ENCODE measurements at regions not wholly inside any gene's neighbourhood (a gene's known extent, or its start where the extent isn't known, plus 50 kb on each side); places are given as distances from the start of the nearest gene placed in this dataset.

DNA sequence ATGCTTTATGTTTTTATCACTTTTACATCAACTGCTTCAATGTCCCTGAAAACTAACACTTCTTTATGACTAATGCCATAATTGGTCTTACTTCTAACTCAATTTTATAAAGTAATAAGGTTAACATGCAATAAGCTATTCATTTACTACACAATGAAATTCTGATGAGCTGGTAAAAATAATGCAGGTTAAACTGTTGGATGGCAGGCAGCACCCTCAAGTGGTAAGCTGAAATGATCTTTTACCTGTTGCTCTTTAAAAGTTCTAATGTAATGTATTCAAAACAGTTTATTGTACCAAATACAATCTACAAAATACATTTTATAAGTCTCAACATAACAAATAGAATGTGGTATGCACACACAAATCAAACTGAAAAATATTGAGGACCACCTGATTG lies 1280.3 kb downstream of the CDH8 start:
- Histone ChIP-seq H3K4me1 (ENCODE audit: control insufficient read depth in 1 of 2, insufficient read depth in 2 of 2, low read length in 2 of 2) (no peaks in the 10 kb centered on the region), H3K9me3 (ENCODE audit: control insufficient read depth in 1 of 2, low read length in 2 of 2) (peaks cover 0 to under 1% of the 10 kb centered on the region in 2 donors), H3K27me3 (ENCODE audit: control insufficient read depth in 1 of 2, insufficient read depth in 2 of 2, low read length in 2 of 2) (no peaks in the 10 kb centered on the region), H3K36me3 (ENCODE audit: control insufficient read depth in 1 of 2, insufficient read depth in 2 of 2, low read length in 2 of 2) (no peaks in the 10 kb centered on the region), H3K4me3 (ENCODE audit: low read depth in 1 of 2, low read length in 2 of 2) (no peak overlapping the region), H3K9ac (ENCODE audit: low read depth in 1 of 2, low read length in 2 of 2) (no peak overlapping the region), H3K27ac (ENCODE audit: low read depth, low read length) (no peak overlapping the region)

DNA sequence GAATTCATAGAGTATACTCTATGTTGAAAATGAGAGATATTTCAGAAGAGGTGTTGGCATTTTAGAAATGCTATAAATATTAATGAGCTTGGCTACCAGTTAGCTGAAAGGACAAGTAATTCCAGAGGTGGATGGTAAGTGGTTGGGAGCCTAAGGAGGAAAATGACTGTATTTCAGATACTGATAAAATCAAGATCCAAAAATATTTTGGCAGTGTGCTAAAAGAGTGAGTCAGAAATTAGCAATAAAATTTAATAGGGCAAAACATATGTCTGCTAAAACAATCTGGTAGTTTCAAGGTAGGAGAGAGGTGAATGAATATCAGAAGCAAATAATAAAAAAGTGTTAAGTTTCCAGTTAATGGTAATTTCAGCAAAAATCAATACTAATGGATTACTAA lies 1287.9 kb downstream of the CDH8 start:
- H3K4me1 ChIP-seq (ENCODE audit: control insufficient read depth in 1 of 2, insufficient read depth in 2 of 2, low read length in 2 of 2) = no peaks in the 10 kb centered on the region
- no peak overlapping the region for H3K9ac ChIP-seq (ENCODE audit: low read depth in 1 of 2, low read length in 2 of 2)
- no peaks in the 10 kb centered on the region for H3K36me3 ChIP-seq (ENCODE audit: control insufficient read depth in 1 of 2, insufficient read depth in 2 of 2, low read length in 2 of 2)
- H3K27ac ChIP-seq (ENCODE audit: low read depth, low read length) = no peak overlapping the region
- H3K27me3 ChIP-seq (ENCODE audit: control insufficient read depth in 1 of 2, insufficient read depth in 2 of 2, low read length in 2 of 2) = no peaks in the 10 kb centered on the region
- no peak overlapping the region for H3K4me3 ChIP-seq (ENCODE audit: low read depth in 1 of 2, low read length in 2 of 2)
- peaks cover 5 to 14% of the 10 kb centered on the region in 2 donors for H3K9me3 ChIP-seq (ENCODE audit: control insufficient read depth in 1 of 2, low read length in 2 of 2)

DNA sequence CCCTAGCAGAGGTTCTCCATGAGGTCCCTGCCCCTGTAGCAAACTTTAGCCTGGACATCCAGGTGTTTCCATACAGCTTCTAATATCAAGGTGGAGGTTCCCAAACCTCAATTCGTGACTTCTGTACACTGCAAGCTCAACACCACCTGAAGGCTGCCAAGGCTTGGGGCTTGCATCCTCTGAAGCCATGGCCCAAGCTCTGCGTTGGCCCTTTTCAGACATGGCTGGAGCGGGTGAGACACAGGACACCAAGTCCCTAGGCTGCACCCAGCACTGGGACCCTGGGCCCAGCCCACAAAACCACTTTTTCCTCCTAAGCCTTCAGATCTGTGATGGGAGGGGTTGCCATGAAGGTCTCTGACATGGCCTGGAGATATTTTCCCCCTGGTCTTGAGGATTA lies 1292.0 kb downstream of the CDH8 start:
- Histone ChIP-seq H3K27ac (ENCODE audit: low read depth, low read length) (no peak overlapping the region), H3K9me3 (ENCODE audit: control insufficient read depth in 1 of 2, low read length in 2 of 2) (peaks cover 2 to 22% of the 10 kb centered on the region in 2 donors), H3K36me3 (ENCODE audit: control insufficient read depth in 1 of 2, insufficient read depth in 2 of 2, low read length in 2 of 2) (no peaks in the 10 kb centered on the region), H3K9ac (ENCODE audit: low read depth in 1 of 2, low read length in 2 of 2) (no peak overlapping the region), H3K4me1 (ENCODE audit: control insufficient read depth in 1 of 2, insufficient read depth in 2 of 2, low read length in 2 of 2) (no peaks in the 10 kb centered on the region), H3K4me3 (ENCODE audit: low read depth in 1 of 2, low read length in 2 of 2) (no peak overlapping the region), H3K27me3 (ENCODE audit: control insufficient read depth in 1 of 2, insufficient read depth in 2 of 2, low read length in 2 of 2) (no peaks in the 10 kb centered on the region)

DNA sequence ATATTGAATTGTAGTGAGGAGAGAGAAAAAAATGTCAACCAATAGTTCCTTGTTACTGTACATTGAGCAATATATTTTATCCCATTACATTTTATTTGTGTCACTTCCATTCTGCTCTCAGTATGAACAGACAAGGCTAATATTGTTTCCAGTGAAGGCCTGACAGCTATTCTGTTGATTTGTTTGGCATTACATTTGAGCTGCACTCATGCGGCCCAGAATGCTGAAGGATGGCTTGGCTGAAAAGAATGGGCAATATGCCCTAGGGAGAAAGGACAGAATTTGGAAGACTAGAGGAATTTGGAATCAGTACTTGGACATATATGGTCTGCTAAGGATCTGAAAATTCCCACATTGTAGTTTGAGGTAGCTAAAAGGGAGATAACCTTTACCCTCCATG lies 1294.4 kb downstream of the CDH8 start:
- Histone ChIP-seq H3K9ac (ENCODE audit: low read depth in 1 of 2, low read length in 2 of 2) (no peak overlapping the region), H3K36me3 (ENCODE audit: control insufficient read depth in 1 of 2, insufficient read depth in 2 of 2, low read length in 2 of 2) (no peaks in the 10 kb centered on the region), H3K4me3 (ENCODE audit: low read depth in 1 of 2, low read length in 2 of 2) (no peak overlapping the region), H3K27me3 (ENCODE audit: control insufficient read depth in 1 of 2, insufficient read depth in 2 of 2, low read length in 2 of 2) (no peaks in the 10 kb centered on the region), H3K9me3 (ENCODE audit: control insufficient read depth in 1 of 2, low read length in 2 of 2) (peaks cover 0 to 22% of the 10 kb centered on the region in 2 donors), H3K4me1 (ENCODE audit: control insufficient read depth in 1 of 2, insufficient read depth in 2 of 2, low read length in 2 of 2) (no peaks in the 10 kb centered on the region), H3K27ac (ENCODE audit: low read depth, low read length) (no peak overlapping the region)

DNA sequence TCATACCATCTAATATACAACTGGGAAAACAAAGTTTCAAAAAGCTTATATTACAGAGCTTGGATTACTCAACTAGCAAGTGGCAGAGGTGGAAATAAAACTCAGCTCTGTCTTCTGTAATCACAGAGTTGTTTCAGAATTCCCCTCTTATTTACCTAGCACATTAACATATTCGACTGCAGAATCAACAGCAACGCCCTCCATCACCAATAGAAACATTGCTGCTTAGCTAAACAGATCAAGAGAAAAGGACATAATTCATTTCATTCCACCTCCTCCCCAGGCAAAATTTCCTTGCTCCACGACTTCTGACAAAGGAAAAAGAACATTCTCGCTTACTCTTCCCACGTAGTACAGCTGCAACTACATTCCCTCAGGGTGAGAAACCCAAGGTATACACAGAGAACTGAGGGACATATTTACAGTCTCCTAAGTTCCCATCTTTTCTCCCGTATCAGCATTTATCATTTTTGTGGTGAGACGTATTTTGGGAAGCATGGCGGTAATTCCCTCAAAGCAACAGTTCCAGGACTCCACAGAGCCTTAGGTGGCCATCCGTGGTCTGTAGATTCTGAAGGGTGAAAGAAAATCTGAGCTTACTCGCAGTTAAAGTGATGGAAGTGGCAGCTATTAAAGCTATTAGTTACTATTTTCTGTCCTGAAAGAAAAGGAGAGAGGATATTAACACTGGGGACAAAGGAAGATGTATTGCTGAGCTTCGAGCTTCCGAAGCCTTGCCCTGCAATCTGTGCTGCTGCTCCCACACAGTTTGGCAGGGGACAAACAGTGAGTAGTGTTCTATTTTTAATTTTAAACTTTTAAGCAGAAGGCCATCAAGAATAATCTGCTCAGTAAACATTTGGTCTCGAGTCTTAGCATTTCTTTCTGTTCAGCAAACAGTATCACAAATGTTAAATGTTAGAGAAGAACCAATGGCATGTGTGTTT lies 1296.2 kb downstream of the CDH8 start:
- Histone ChIP-seq H3K4me3 (ENCODE audit: low read depth in 1 of 2, low read length in 2 of 2) (no peak overlapping the region), H3K36me3 (ENCODE audit: control insufficient read depth in 1 of 2, insufficient read depth in 2 of 2, low read length in 2 of 2) (no peaks in the 10 kb centered on the region), H3K4me1 (ENCODE audit: control insufficient read depth in 1 of 2, insufficient read depth in 2 of 2, low read length in 2 of 2) (no peaks in the 10 kb centered on the region), H3K27ac (ENCODE audit: low read depth, low read length) (no peak overlapping the region), H3K27me3 (ENCODE audit: control insufficient read depth in 1 of 2, insufficient read depth in 2 of 2, low read length in 2 of 2) (no peaks in the 10 kb centered on the region), H3K9me3 (ENCODE audit: control insufficient read depth in 1 of 2, low read length in 2 of 2) (peaks cover 6 to 22% of the 10 kb centered on the region in 2 donors), H3K9ac (ENCODE audit: low read depth in 1 of 2, low read length in 2 of 2) (no peak overlapping the region)

DNA sequence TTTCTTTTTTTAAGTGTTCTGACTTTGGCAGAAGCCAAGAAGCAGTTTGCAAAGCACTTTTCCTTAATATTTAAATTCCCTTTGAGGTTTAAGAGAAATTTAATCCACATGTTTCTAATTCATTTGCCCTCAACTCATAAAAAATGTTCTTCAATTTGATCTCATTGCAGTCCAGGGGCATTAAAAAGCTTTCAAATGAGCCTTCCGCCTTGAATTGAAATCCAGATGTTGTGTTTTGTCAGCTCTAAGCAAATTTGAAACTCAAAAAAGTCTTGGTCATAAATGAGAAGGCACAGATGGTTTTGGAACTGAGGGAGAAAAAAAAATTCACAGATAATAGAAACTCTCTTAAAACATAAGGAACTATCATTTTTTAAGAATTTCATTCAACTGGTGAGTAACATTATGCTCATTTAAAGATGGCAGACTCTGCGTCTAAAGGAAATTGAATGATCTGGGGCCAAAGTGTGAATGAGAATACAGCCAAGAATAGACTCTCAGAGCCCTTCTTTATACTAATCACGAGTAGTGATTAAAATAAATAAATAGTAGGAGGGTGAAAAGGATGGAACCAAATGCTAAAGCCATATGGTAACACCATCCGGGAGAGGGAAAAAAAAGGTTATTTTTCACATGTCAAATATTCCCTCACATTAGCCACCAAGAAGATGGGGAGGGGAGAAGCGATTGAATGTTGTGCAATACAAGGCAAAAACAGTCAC lies 1304.7 kb downstream of the CDH8 start:
- Histone ChIP-seq H3K4me3 (ENCODE audit: low read depth in 1 of 2, low read length in 2 of 2) (no peak overlapping the region), H3K4me1 (ENCODE audit: control insufficient read depth in 1 of 2, insufficient read depth in 2 of 2, low read length in 2 of 2) (no peaks in the 10 kb centered on the region), H3K9ac (ENCODE audit: low read depth in 1 of 2, low read length in 2 of 2) (no peak overlapping the region), H3K36me3 (ENCODE audit: control insufficient read depth in 1 of 2, insufficient read depth in 2 of 2, low read length in 2 of 2) (no peaks in the 10 kb centered on the region), H3K27ac (ENCODE audit: low read depth, low read length) (no peak overlapping the region), H3K9me3 (ENCODE audit: control insufficient read depth in 1 of 2, low read length in 2 of 2) (peaks cover 6 to 16% of the 10 kb centered on the region in 2 donors), H3K27me3 (ENCODE audit: control insufficient read depth in 1 of 2, insufficient read depth in 2 of 2, low read length in 2 of 2) (no peaks in the 10 kb centered on the region)

DNA sequence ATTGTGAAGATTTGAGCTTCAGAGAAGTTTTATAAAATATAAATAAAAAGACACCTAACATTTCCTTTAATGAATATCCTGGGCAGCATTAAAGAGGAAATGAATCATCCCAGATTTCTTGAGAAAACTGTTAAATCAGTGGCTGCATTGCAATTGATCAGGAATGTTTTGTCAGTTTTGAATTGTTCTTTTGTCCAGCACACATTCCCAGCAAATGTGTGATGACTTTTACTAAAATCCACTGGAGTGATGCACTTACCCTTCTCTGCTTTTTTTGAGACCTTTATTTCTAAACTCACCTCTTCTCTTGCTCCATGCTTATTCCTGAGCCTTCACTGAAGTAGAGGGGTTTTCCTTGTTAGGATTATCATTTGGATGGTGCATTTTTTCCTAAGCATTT lies 1307.2 kb downstream of the CDH8 start:
- no peak overlapping the region for H3K4me3 ChIP-seq (ENCODE audit: low read depth in 1 of 2, low read length in 2 of 2)
- H3K4me1 ChIP-seq (ENCODE audit: control insufficient read depth in 1 of 2, insufficient read depth in 2 of 2, low read length in 2 of 2) = no peaks in the 10 kb centered on the region
- no peak overlapping the region for H3K27ac ChIP-seq (ENCODE audit: low read depth, low read length)
- no peak overlapping the region for H3K9ac ChIP-seq (ENCODE audit: low read depth in 1 of 2, low read length in 2 of 2)
- no peaks in the 10 kb centered on the region for H3K36me3 ChIP-seq (ENCODE audit: control insufficient read depth in 1 of 2, insufficient read depth in 2 of 2, low read length in 2 of 2)
- no peaks in the 10 kb centered on the region for H3K27me3 ChIP-seq (ENCODE audit: control insufficient read depth in 1 of 2, insufficient read depth in 2 of 2, low read length in 2 of 2)
- peaks cover 6 to 10% of the 10 kb centered on the region in 2 donors for H3K9me3 ChIP-seq (ENCODE audit: control insufficient read depth in 1 of 2, low read length in 2 of 2)

DNA sequence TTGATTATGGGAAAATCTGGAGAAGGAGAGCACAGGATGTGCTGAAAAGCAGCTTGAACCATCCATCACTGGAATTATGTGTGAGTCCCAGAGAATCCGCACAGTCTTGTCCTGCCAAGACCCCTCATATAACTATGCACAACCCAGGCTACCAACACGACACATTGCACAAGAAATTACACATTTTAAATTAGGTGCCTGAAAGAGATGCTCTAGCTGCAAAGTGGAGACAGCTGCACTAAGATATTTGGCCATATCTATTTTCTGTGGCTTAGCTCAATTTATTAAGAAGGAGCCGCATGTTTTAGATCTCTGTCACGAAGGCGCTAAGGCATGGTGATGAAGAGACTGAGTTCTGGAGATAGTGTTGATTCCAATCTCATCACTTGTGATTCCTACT lies 1308.4 kb downstream of the CDH8 start:
- H3K4me3 ChIP-seq (ENCODE audit: low read depth in 1 of 2, low read length in 2 of 2) = no peak overlapping the region
- no peak overlapping the region for H3K9ac ChIP-seq (ENCODE audit: low read depth in 1 of 2, low read length in 2 of 2)
- H3K36me3 ChIP-seq (ENCODE audit: control insufficient read depth in 1 of 2, insufficient read depth in 2 of 2, low read length in 2 of 2) = no peaks in the 10 kb centered on the region
- H3K27ac ChIP-seq (ENCODE audit: low read depth, low read length) = no peak overlapping the region
- H3K4me1 ChIP-seq (ENCODE audit: control insufficient read depth in 1 of 2, insufficient read depth in 2 of 2, low read length in 2 of 2) = no peaks in the 10 kb centered on the region
- H3K9me3 ChIP-seq (ENCODE audit: control insufficient read depth in 1 of 2, low read length in 2 of 2) = peaks cover 6 to 12% of the 10 kb centered on the region in 2 donors
- no peaks in the 10 kb centered on the region for H3K27me3 ChIP-seq (ENCODE audit: control insufficient read depth in 1 of 2, insufficient read depth in 2 of 2, low read length in 2 of 2)

DNA sequence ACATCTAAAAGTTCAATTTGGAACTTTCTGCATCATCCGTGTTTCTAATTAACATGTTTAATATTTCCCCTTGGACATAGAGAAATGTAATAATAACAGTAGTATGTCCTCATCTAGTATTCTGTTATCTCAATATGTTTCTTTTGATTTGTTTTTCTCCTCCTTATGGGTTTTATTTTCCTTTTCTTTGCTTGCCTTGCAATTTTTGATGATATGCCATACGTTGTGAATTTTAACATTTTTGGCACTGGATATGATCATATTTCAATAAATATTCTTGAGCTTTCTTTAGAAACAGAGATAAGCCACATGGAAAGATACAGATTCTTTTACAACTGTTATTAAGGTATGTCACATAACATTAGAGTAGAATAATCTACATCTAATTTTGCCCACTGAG lies 1316.2 kb downstream of the CDH8 start:
- Histone ChIP-seq H3K36me3 (ENCODE audit: control insufficient read depth in 1 of 2, insufficient read depth in 2 of 2, low read length in 2 of 2) (no peaks in the 10 kb centered on the region), H3K9me3 (ENCODE audit: control insufficient read depth in 1 of 2, low read length in 2 of 2) (peaks cover 10 to 16% of the 10 kb centered on the region in 2 donors), H3K27me3 (ENCODE audit: control insufficient read depth in 1 of 2, insufficient read depth in 2 of 2, low read length in 2 of 2) (no peaks in the 10 kb centered on the region), H3K4me1 (ENCODE audit: control insufficient read depth in 1 of 2, insufficient read depth in 2 of 2, low read length in 2 of 2) (no peaks in the 10 kb centered on the region), H3K4me3 (ENCODE audit: low read depth in 1 of 2, low read length in 2 of 2) (no peak overlapping the region), H3K27ac (ENCODE audit: low read depth, low read length) (no peak overlapping the region), H3K9ac (ENCODE audit: low read depth in 1 of 2, low read length in 2 of 2) (no peak overlapping the region)

DNA sequence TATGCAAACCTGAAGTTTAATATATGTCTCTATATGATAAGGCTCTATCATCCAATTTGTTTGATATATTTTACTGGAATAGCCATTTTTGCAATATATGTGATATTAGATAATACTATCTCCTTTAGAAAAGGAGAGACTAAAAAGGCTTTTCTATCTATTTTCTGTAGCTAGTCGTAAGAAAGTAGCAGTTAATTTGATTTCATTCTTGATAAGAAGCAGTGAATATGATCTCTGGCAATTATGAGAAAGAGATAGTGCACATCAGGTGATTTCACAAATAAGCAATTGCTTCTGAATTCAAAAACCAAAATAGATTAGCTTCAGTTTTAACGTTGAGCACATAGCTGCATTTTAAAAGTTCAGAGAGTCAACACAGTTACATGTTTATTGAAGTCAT lies 1318.4 kb downstream of the CDH8 start:
- H3K4me1 ChIP-seq (ENCODE audit: control insufficient read depth in 1 of 2, insufficient read depth in 2 of 2, low read length in 2 of 2) = no peaks in the 10 kb centered on the region
- no peak overlapping the region for H3K4me3 ChIP-seq (ENCODE audit: low read depth in 1 of 2, low read length in 2 of 2)
- no peaks in the 10 kb centered on the region for H3K27me3 ChIP-seq (ENCODE audit: control insufficient read depth in 1 of 2, insufficient read depth in 2 of 2, low read length in 2 of 2)
- peaks cover 10 to 16% of the 10 kb centered on the region in 2 donors for H3K9me3 ChIP-seq (ENCODE audit: control insufficient read depth in 1 of 2, low read length in 2 of 2)
- H3K9ac ChIP-seq (ENCODE audit: low read depth in 1 of 2, low read length in 2 of 2) = no peak overlapping the region
- H3K27ac ChIP-seq (ENCODE audit: low read depth, low read length) = no peak overlapping the region
- H3K36me3 ChIP-seq (ENCODE audit: control insufficient read depth in 1 of 2, insufficient read depth in 2 of 2, low read length in 2 of 2) = no peaks in the 10 kb centered on the region

Data from duodenal mucosa (tissue), 2 donors.